Spleen (tissue), 7 donors: ENCODE measurements at regions not wholly inside any gene's neighbourhood (a gene's known extent, or its start where the extent isn't known, plus 50 kb on each side); places are given as distances from the start of the nearest gene placed in this dataset.

Experiments
- CTCF ChIP-seq, 11 experiments: fragments of 200-600 bp in 7 of 11; fragments of 450-650 bp in 4 of 11; sonication (generic) in 4 of 11; IDR thresholded peaks in 8 of 11; conservative IDR thresholded peaks in 3 of 11; 1 replicate in 7 of 11; 2 replicates in 4 of 11; pipeline versions ENCODE4 v1.4.0 to v1.8.0; 2016 to 2021; ENCODE audit warnings: antibody characterized with exemption in 11 of 11, inconsistent platforms in 4 of 11, mild to moderate bottlenecking in 1 of 11
- POLR2A ChIP-seq, 3 donors: fragments of 450-650 bp; IDR thresholded peaks; one replicate each; pipeline ENCODE4 v1.5.1; 2017; ENCODE audit warnings: antibody characterized with exemption in 3 of 3, mild to moderate bottlenecking in 1 of 3
- POLR2AphosphoS5 ChIP-seq, 3 donors: sonication (generic); formaldehyde crosslinking; IDR thresholded peaks; one replicate each; pipeline ENCODE4 v1.5.1; 2017; ENCODE audit warnings: antibody characterized with exemption in 3 of 3
- donor health status: DM: no; HTN: no; CAD: no; lungs with moderate emphysema.
- donor health status: DM: no; HTN: no; CAD: no.
- donor health status: DM: no; HTN: no; CAD: no.

DNA sequence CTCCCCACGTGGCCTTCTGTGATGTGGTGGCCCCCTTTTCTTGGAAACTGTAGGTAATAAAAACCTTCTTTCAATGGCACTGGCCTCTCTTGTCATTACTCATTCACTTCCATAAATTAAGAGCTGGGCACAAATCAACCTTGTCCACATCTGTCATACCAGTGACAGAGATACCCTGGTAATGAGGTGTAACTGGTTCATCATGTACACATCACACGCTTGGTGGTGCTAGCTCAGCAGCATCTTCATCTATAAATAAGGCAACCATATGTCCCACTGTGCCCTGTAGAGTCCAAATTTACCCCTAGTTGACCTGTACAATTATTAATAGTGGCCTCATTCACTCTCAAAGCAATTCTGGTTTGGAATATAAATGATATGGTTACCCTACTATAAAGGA lies 245.6 kb downstream of the HIVEP2 start:
- TF ChIP-seq CTCF (IDR thresholded peaks at IDR 0.05 in 8 of 11, conservative IDR thresholded peaks at IDR 0.05 in 3 of 11) (no peak), POLR2AphosphoS5 (IDR thresholded peaks at IDR 0.05) (no peak), POLR2A (IDR thresholded peaks at IDR 0.05) (no peak)
